ENCODE measurements at regions not wholly inside any gene's neighbourhood (a gene's known extent, or its start where the extent isn't known, plus 50 kb on each side); places are given as distances from the start of the nearest gene placed in this dataset.
"Not testable (repeated sequence)": the region's sequence is repeated elsewhere in the genome, so short reads cannot be mapped to it uniquely, and the experiment has no call there.

- DNase-seq = no peak
These were observed 329.5 kb downstream of the RAD51AP2 start for GRCh38 chr2:17188721-17189120.

DNA sequence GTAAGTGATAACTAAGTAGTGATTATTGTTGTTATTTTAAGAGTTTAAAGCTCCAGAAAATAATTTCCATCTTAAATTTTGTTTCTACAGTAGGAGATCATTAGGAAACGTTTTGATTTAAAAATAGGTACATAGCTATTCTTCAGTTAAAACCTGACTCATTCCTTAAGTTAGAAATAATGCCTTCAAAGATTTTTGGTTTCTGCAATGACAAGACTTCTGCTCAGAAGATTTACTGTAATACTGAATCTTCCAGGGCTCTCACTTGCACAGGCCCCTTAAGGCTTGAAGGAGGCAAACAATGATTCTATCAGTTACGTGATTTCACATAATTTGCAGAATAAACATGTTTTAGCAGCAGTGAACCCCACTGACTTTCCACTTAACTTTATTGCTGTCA is 333.7 kb downstream of the RAD51AP2 start:
- DNase-seq = no peak

DNA sequence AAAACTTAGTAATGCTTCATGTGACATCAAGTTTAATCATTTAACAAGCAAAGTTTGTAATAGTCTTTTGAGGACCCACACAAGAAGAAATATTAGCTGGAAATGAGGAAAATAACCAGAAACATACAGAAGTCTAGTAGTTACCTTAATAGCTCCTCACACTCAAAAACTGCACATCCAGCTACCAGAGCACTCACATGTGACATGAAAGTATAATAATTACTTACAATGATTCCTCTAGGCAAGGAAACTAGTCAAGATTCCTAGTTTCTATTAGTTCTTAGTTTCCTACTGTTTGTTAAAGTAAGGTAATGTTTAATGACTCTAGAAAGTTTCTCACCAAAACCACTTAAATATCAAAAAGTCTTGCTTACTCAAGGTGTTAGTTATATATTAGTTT is 335.8 kb downstream of the RAD51AP2 start:
- DNase-seq = no peak

DNA sequence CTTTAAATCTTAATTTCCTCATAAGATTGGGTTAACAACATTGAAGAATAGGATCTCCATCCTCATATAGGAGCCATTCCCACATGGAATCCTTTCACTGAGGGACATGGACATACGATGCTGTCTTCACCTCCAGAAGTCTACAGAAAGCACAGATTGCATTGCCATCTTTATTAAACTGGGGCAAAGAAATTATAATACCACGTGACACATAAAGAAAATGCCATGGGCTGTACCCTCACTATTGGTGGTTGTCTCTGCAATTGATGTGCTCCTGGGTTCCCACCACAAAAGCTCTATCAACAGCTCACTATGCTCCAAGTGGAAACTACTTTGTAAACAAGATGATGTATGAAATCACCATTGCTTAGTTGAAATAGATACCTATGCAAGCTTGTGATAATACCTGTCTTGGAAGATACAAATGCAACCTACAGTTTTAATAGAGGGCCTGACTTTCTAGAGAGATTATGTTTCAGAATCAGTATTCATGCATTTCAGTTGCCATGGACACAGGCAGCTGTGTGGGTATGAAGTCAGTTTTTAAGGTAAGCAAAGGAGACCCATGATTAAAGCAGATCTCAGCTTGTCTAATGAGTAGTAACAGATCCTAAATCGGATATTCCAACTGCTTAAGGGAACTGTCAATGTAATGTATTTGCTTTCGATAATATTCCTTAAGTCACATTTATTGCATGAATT is 337.0 kb downstream of the RAD51AP2 start:
- DNase-seq = peak in 1 of 2 experiments; percentile 12

GRCh38 chr2:17179145-17179808 is 339.0 kb downstream of the RAD51AP2 start:
- no peak for DNase-seq

- DNase-seq = no peak
These were observed 341.2 kb downstream of the RAD51AP2 start for GRCh38 chr2:17177088-17177487.

- DNase-seq = peak; percentile 22 to 63
These were observed 346.7 kb downstream of the RAD51AP2 start for GRCh38 chr2:17171446-17172049.

- DNase-seq = no peak
These were observed 351.7 kb downstream of the RAD51AP2 start for GRCh38 chr2:17166506-17166905.

DNA sequence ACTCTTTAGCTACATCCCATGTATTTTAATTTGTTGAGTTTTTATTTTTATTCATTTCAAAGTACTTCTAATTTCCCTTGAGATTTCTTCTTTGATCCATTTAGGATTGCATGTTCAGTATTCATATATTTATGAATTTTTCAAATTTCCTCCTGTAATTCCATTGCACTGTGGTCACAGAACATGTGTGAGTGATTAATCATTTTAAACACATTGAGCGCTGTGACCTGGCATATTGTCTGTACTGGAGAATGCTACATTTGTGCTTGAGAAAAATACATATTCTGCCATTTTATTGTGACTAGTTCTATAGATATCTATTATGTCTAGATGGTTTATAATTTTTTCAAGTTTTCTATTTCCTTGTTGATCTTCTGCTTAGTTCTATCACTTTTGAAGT is 353.7 kb downstream of the RAD51AP2 start:
- DNase-seq = no peak

GRCh38 chr2:17163638-17164037 is 354.6 kb downstream of the RAD51AP2 start:
- no peak for DNase-seq

GRCh38 chr2:17162713-17163112 is 355.5 kb downstream of the RAD51AP2 start:
- DNase-seq = no peak

DNA sequence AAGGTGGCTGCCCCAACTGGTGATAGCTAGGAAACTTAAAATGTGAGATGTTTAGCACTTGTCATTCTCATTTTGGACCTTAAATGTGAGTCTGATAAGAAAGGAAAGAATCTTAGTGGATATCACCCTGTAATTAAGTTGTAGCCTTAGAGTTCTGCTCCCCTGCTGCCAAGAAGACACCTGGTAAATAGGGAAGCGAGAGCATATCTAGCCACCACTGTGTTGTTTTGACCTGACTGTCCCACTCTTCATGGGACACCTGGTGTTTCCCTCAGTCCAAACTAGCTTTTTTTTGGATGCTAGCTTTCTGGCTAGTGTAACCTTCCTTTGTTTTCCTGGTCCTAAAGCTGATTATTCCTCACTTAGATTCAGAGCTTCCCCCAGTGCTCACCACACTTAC is 357.6 kb downstream of the RAD51AP2 start:
- no peak for DNase-seq

- no peak for DNase-seq
These were observed 362.2 kb downstream of the RAD51AP2 start for GRCh38 chr2:17156086-17156485.

- DNase-seq = no peak
These were observed 368.3 kb downstream of the RAD51AP2 start for GRCh38 chr2:17149945-17150344.

DNA sequence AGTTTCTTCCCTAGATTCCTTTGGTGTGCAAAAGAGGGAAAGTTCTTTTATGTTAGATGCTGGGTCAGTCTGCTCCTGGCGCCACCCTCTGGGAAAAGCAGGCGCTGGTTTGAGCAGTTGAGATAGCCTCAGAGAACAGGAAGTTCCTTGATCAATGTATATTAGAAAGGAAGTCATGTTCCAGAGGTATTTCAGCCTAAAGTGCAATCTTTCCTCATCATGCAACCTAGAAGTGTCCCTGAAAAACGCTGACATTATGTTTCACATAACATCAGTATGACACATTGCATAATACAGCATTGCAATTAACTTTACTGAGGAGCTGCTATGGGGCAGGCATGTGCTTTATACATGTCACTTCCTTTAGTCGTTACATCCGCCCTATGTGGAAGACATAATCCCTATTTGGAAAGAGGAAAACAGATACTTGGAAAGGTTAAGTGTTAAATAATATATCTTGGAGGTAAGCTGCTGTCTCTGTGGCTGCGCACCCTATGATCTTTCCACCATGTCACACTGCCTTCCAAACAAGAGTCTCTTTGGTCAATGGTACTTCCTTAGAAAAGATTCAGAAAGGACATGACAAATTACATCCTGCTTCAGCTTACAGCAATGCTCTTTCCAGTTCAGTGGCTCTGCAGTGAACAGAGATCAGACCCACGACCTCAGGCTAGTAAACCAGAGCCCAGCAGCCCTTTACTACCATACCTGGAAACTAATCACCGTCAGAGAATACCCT is 369.7 kb downstream of the RAD51AP2 start:
- DNase-seq = peak in 1 of 2 experiments; percentile 22

- no peak for DNase-seq
These were observed 371.9 kb downstream of the RAD51AP2 start for GRCh38 chr2:17146358-17146757.

DNA sequence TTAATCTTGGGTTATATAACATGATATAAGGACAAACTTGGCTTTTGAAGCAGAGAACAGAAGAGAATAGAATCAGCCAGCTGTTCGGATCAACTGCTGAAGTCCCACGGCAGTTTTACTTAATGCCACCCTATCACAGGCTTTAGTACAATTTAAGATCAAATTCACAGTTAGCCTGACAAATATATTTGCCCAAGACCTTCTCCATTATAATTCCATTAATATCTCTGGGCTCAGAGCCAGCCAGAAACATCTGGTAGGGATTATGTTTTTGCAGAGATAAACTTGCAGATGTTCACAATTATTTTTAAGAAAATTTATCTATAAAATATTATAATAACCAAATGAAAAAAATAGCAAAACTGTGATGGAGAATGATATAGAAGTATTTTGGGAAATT is 381.4 kb downstream of the RAD51AP2 start:
- peak; percentile 13 to 73 for DNase-seq

DNA sequence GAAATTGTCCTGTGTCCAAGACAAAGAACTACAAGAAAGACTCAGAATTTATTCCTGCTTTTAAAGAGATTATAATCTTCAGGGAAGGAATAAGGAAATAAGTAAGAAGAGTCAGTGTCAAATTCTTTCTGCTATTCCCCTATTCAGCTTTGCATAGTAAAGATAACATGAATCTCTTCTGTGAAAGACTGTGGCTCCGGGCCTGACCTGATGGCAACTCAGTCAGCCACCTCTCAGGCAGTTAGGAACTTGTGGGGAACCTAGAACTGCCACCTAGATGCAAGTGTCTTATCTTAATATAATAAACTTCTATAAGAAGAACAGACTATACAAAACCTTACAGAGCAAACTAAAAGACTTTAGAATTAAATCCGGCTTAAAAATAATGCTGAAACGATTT is 382.0 kb downstream of the RAD51AP2 start:
- no peak for DNase-seq

- DNase-seq = no peak
These were observed 382.6 kb downstream of the RAD51AP2 start for GRCh38 chr2:17135619-17136018.

DNA sequence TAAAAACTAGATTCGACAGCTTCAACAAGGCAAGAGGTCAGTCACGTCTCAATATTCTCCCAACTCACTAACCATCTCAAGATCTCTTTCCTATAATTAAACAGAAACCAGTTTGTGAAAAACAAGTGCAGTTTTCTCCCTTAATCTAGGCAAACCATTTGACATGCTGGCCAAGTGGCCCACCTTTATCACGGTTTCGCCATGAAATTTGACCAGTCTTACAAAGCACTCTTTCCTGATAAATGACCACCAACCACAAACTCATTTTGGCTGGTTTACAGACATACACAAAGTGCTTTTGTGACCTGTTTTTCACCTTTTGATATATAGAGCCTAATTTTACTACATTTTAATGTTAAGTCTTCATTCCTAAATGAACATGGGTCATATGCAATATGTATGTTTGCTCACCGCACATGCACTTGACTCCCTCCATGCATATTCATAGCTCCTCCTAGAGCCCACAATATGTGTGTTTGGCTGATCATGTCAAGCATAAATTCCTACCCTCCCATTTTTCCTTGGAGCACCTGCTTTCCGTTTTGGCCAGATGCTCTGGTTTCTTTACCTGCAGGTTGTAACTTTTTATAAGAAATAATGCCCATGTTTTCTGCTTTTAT is 385.1 kb downstream of the RAD51AP2 start:
- no peak for DNase-seq

DNA sequence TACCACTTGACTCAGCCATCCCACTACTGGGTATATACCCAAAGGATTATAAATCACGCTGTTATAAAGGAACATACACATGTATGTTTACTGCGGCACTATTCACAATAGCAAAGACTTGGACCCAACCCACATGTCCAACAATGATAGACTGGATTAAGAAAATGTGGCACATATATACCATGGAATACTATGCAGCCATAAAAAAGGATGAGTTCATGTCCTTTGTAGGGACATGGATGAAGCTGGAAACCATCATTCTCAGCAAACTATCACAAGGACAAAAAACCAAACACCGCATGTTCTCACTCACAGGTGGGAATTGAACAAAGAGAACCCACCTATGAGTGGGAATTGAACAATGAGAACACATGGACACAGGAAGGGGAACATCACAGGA is 387.6 kb downstream of the RAD51AP2 start:
- not testable (repeated sequence) for DNase-seq

DNA sequence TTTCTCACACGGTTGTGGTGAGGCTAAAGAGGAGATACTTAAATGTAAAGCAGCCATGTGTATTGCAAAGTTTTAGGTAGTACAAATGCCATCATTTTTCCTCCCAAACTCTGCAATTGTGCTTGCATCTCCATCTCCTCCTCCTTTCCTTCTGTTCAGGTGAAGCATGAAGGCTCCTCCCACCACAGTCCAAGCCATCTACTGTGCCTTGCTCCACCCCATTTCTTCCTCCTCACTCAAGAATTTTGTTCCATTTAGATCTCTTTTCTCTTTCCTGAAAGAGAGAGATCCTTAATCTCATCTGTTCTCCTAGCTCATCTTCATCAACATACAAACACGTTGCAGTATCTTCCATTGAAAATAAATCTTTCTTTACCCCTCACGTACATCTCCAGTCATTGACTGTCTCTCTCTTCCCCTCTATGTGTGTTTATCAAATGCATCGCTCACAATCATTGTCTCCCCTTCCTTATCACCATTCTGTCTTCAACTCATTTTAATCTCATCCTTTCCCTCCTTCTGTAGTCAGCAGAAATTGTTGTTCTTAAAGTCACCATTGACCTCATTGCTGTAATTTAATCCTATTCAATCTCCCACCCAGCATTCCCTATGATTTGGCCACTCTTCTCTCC is 392.1 kb downstream of the RAD51AP2 start:
- DNase-seq = no peak

All from NCI-H524 (cell line).